ENCODE measurements at regions not wholly inside any gene's neighbourhood (a gene's known extent, or its start where the extent isn't known, plus 50 kb on each side); places are given as distances from the start of the nearest gene placed in this dataset.

DNA sequence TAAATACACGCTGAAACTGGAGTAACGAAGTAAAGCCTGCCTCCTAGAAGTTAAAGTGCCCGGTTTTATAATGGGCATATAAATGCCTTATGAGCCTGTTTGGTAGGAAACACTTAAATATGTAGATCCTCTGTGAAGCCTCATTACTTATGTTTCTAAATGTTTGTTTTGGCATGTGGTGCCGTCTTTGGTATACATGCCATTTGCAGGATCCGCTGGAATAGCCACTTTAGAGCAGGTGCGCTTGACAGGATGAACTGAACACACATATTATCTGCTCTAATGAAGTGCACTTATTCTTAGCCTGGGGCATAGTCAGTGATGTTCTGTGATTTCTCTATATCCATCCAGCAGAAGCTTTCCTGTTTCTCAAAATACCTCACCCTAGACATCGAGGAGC, 778.1 kb upstream of the WWC1 start:
- Histone ChIP-seq H3K9me3 (ENCODE audit: control insufficient read depth, low read length) (no peaks in the 10 kb centered on the region), H3K4me1 (ENCODE audit: control insufficient read depth, insufficient read depth, low read length) (no peaks in the 10 kb centered on the region), H3K36me3 (ENCODE audit: control insufficient read depth, insufficient read depth, low read length) (no peaks in the 10 kb centered on the region), H3K9ac (ENCODE audit: low read length) (no peak overlapping the region), H3K4me3 (ENCODE audit: low read length) (no peak overlapping the region), H3K27me3 (ENCODE audit: control insufficient read depth, insufficient read depth, low read length) (no peaks in the 10 kb centered on the region)

- Histone ChIP-seq H3K4me1 (ENCODE audit: control insufficient read depth, insufficient read depth, low read length) (no peaks in the 10 kb centered on the region), H3K4me3 (ENCODE audit: low read length) (no peak overlapping the region), H3K36me3 (ENCODE audit: control insufficient read depth, insufficient read depth, low read length) (no peaks in the 10 kb centered on the region), H3K9me3 (ENCODE audit: control insufficient read depth, low read length) (no peaks in the 10 kb centered on the region), H3K9ac (ENCODE audit: low read length) (no peak overlapping the region), H3K27me3 (ENCODE audit: control insufficient read depth, insufficient read depth, low read length) (no peaks in the 10 kb centered on the region)
Measured at GRCh38 chr5:167514461-167514860, 777.0 kb upstream of the WWC1 start.

DNA sequence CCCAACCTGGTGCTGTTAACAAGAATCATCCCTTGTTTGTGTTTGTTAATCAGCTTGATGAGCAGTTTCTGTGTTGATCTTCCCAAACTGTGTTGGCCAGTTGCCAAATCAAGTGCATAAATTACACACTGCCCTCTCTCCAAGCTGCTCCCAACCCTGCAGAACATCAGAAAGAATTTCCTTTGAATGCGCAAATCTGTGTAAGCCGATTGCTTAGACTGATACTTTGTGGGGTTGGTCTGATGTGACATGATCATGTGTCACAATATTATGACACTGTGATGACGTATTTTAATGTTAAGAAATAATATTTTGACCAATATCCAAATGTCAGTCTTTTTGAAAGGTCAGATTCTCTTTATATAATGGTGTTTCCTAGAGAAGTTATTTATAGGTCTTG, 766.4 kb upstream of the WWC1 start:
- Histone ChIP-seq H3K4me1 (ENCODE audit: control insufficient read depth, insufficient read depth, low read length) (no peaks in the 10 kb centered on the region), H3K36me3 (ENCODE audit: control insufficient read depth, insufficient read depth, low read length) (no peaks in the 10 kb centered on the region), H3K9ac (ENCODE audit: low read length) (no peak overlapping the region)

GRCh38 chr5:167528651-167529050, 762.8 kb upstream of the WWC1 start:
- H3K9ac ChIP-seq (ENCODE audit: low read length) = no peak overlapping the region
- H3K9me3 ChIP-seq (ENCODE audit: control insufficient read depth, low read length) = no peaks in the 10 kb centered on the region
- H3K4me3 ChIP-seq (ENCODE audit: low read length) = no peak overlapping the region
- H3K36me3 ChIP-seq (ENCODE audit: control insufficient read depth, insufficient read depth, low read length) = no peaks in the 10 kb centered on the region
- no peaks in the 10 kb centered on the region for H3K27me3 ChIP-seq (ENCODE audit: control insufficient read depth, insufficient read depth, low read length)
- no peaks in the 10 kb centered on the region for H3K4me1 ChIP-seq (ENCODE audit: control insufficient read depth, insufficient read depth, low read length)

More for the DNA sequence above, 766.4 kb upstream of the WWC1 start:
- Histone ChIP-seq H3K9me3 (ENCODE audit: control insufficient read depth, low read length) (no peaks in the 10 kb centered on the region), H3K4me3 (ENCODE audit: low read length) (no peak overlapping the region), H3K27me3 (ENCODE audit: control insufficient read depth, insufficient read depth, low read length) (no peaks in the 10 kb centered on the region)

- Histone ChIP-seq H3K9me3 (ENCODE audit: control insufficient read depth, low read length) (no peaks in the 10 kb centered on the region), H3K36me3 (ENCODE audit: control insufficient read depth, insufficient read depth, low read length) (no peaks in the 10 kb centered on the region), H3K9ac (ENCODE audit: low read length) (no peak overlapping the region), H3K4me3 (ENCODE audit: low read length) (no peak overlapping the region), H3K27me3 (ENCODE audit: control insufficient read depth, insufficient read depth, low read length) (no peaks in the 10 kb centered on the region), H3K4me1 (ENCODE audit: control insufficient read depth, insufficient read depth, low read length) (no peaks in the 10 kb centered on the region)
Measured at GRCh38 chr5:167530548-167530947, 760.9 kb upstream of the WWC1 start.

DNA sequence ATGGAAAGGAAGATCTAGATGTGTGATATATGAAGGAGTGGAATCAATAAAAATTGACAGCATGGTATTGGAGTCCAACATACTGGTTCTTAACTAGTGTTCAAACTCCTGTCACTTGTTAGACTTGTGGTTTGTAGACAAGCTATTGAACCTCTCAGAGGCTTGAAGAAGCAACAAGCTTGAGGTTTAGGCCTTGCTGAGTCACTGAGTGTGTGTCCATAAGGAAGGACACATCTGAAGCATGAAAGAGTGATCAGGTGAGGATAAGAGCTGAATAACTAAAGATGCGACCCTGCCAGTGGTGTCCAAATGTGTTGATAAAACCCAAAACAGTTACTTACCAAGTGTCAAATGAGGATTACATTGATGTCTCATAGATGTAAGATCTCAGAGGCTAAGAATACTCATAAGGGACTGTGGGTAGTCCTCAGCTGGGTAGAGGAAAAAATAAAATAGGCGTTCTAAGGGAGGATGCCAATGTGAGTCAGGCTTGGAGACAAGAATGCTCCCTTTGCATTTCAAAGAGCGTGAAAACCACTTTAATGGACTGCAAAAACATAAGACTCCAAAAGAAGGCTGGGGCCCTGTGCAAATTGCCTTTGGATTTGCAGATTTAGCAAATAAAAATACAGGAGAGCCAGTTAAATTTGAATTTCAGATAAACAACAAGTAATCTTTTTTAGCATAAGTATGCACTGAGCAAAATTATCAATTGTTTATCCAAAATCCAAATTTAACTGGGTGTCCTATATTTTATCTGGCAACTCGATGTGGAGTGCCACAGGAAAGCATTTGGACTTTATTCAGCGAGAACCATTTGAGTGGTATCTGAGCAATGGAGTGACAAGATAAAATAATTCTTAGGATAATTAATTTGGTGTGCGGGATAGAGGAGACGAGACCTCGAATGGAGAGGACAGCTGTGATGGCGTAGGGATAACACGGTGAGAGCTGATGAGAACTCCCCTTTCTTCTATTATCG, 757.3 kb upstream of the WWC1 start:
- H3K9me3 ChIP-seq (ENCODE audit: control insufficient read depth, low read length) = no peaks in the 10 kb centered on the region
- no peak overlapping the region for H3K4me3 ChIP-seq (ENCODE audit: low read length)
- no peak overlapping the region for H3K9ac ChIP-seq (ENCODE audit: low read length)
- H3K4me1 ChIP-seq (ENCODE audit: control insufficient read depth, insufficient read depth, low read length) = no peaks in the 10 kb centered on the region
- H3K27me3 ChIP-seq (ENCODE audit: control insufficient read depth, insufficient read depth, low read length) = no peaks in the 10 kb centered on the region
- H3K36me3 ChIP-seq (ENCODE audit: control insufficient read depth, insufficient read depth, low read length) = no peaks in the 10 kb centered on the region

- Histone ChIP-seq H3K4me1 (ENCODE audit: control insufficient read depth, insufficient read depth, low read length) (no peaks in the 10 kb centered on the region), H3K9ac (ENCODE audit: low read length) (no peak overlapping the region), H3K27me3 (ENCODE audit: control insufficient read depth, insufficient read depth, low read length) (no peaks in the 10 kb centered on the region), H3K9me3 (ENCODE audit: control insufficient read depth, low read length) (no peaks in the 10 kb centered on the region), H3K4me3 (ENCODE audit: low read length) (no peak overlapping the region), H3K36me3 (ENCODE audit: control insufficient read depth, insufficient read depth, low read length) (no peaks in the 10 kb centered on the region)
Measured at GRCh38 chr5:167539747-167540146, 751.7 kb upstream of the WWC1 start.

DNA sequence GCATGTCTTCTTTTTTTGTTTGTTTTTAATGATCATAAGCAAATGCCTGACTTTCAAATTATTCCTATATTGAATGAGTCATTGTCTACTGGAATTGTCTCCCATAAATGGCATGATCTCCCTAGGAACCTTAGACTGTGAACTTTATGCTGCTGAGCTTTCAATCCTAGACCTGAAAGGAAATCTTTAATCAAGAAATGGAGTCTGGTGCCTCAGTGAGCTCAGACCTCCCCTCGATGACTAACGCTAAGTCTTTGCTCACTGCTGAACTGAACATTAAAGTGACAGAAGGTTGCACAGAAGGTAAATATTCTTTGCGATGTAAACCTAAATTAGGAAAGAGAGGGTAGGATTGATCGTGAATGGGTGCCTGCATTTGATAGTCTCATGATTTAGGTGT, 745.2 kb upstream of the WWC1 start:
- Histone ChIP-seq H3K9ac (ENCODE audit: low read length) (no peak overlapping the region), H3K36me3 (ENCODE audit: control insufficient read depth, insufficient read depth, low read length) (no peaks in the 10 kb centered on the region), H3K4me1 (ENCODE audit: control insufficient read depth, insufficient read depth, low read length) (no peaks in the 10 kb centered on the region), H3K27me3 (ENCODE audit: control insufficient read depth, insufficient read depth, low read length) (no peaks in the 10 kb centered on the region), H3K4me3 (ENCODE audit: low read length) (no peak overlapping the region), H3K9me3 (ENCODE audit: control insufficient read depth, low read length) (no peaks in the 10 kb centered on the region)

GRCh38 chr5:167552356-167552755, 739.1 kb upstream of the WWC1 start:
- Histone ChIP-seq H3K4me3 (ENCODE audit: low read length) (no peak overlapping the region), H3K27me3 (ENCODE audit: control insufficient read depth, insufficient read depth, low read length) (no peaks in the 10 kb centered on the region), H3K9ac (ENCODE audit: low read length) (no peak overlapping the region), H3K36me3 (ENCODE audit: control insufficient read depth, insufficient read depth, low read length) (no peaks in the 10 kb centered on the region), H3K9me3 (ENCODE audit: control insufficient read depth, low read length) (no peaks in the 10 kb centered on the region), H3K4me1 (ENCODE audit: control insufficient read depth, insufficient read depth, low read length) (no peaks in the 10 kb centered on the region)

GRCh38 chr5:167553511-167553910, 737.9 kb upstream of the WWC1 start:
- no peaks in the 10 kb centered on the region for H3K27me3 ChIP-seq (ENCODE audit: control insufficient read depth, insufficient read depth, low read length)
- H3K4me3 ChIP-seq (ENCODE audit: low read length) = no peak overlapping the region
- H3K9ac ChIP-seq (ENCODE audit: low read length) = no peak overlapping the region
- no peaks in the 10 kb centered on the region for H3K36me3 ChIP-seq (ENCODE audit: control insufficient read depth, insufficient read depth, low read length)
- no peaks in the 10 kb centered on the region for H3K9me3 ChIP-seq (ENCODE audit: control insufficient read depth, low read length)
- H3K4me1 ChIP-seq (ENCODE audit: control insufficient read depth, insufficient read depth, low read length) = no peaks in the 10 kb centered on the region

GRCh38 chr5:167554564-167555290, 736.7 kb upstream of the WWC1 start:
- no peaks in the 10 kb centered on the region for H3K27me3 ChIP-seq (ENCODE audit: control insufficient read depth, insufficient read depth, low read length)

DNA sequence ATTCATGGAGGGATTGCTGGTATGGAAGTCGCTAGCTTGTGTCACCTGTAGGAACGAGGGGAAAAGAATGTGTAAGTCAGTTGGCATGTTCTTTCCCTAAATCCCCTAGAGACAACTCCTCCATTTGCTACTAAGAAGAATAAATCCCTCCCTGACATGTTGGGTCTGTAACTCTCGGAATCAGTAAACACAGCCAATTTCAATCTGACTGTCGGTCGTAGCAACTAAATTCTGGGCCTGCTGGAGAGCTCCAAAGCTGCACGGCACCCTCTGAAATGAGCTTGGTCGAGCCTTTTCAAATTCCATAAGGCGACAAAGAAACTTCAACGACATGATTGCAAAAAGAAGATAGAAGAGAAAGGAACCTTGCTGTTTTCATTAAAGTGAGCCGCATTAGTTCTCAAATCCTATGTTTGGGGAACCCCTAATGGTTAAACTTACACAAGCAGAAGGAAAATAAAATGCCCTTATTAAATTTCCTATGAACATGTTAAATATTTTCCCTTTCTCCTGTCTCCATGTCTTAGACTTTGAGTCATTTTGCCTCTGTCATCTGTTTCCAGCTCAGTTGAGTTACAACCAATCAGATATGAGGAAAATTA, 735.8 kb upstream of the WWC1 start:
- Histone ChIP-seq H3K27me3 (ENCODE audit: control insufficient read depth, insufficient read depth, low read length) (no peaks in the 10 kb centered on the region), H3K4me3 (ENCODE audit: low read length) (no peak overlapping the region), H3K4me1 (ENCODE audit: control insufficient read depth, insufficient read depth, low read length) (no peaks in the 10 kb centered on the region), H3K36me3 (ENCODE audit: control insufficient read depth, insufficient read depth, low read length) (no peaks in the 10 kb centered on the region), H3K9ac (ENCODE audit: low read length) (no peak overlapping the region), H3K9me3 (ENCODE audit: control insufficient read depth, low read length) (no peaks in the 10 kb centered on the region)

More at GRCh38 chr5:167554564-167555290, 736.7 kb upstream of the WWC1 start:
- no peak overlapping the region for H3K9ac ChIP-seq (ENCODE audit: low read length)
- no peaks in the 10 kb centered on the region for H3K9me3 ChIP-seq (ENCODE audit: control insufficient read depth, low read length)
- H3K4me3 ChIP-seq (ENCODE audit: low read length) = no peak overlapping the region
- no peaks in the 10 kb centered on the region for H3K36me3 ChIP-seq (ENCODE audit: control insufficient read depth, insufficient read depth, low read length)
- no peaks in the 10 kb centered on the region for H3K4me1 ChIP-seq (ENCODE audit: control insufficient read depth, insufficient read depth, low read length)

Measured in mucosa of stomach (tissue), 1 donor.